ENCODE measurements at regions not wholly inside any gene's neighbourhood (a gene's known extent, or its start where the extent isn't known, plus 50 kb on each side); places are given as distances from the start of the nearest gene placed in this dataset.
"Not testable (repeated sequence)": the region's sequence is repeated elsewhere in the genome, so short reads cannot be mapped to it uniquely, and the experiment has no call there.

DNA sequence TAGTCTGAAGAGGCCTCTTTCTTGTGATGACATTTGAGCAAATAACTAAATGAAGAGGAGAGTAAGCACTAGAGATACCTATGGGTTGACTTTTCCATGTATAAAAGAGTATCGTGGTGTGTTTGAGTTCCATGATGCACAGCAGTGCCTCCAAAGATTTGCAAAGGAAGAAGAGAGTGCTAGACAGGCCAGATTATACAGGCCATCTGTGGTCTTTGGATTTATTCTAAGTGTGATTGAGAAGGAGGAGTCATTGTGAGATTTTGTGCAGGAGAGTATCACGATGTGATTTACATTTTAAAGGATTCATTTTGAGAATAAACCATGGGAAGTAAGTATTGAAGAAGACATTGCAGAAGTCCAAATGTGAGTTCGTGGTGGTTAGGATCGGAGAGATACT, 695.9 kb upstream of the FAM98A start:
- DNase-seq (ENCODE audit: low spot score), result no peak

DNA sequence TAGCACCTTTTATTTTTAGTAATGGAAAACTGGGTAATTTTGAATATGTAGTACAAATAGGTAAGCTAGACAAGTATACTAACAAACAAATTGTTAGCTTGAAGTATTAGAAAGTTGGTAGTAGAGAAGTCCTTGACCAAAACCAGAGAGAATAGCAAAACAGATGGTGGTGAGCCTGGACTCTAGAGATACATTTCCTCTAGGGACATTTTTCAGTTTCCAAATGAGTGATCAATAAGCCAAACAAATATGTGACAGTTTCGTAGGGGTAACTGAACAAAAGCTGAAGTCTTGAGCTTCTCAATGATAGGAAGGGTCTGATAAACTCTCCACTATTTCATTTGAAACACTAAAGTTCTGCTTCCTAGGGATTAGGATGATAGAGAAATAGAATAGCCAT, 692.0 kb upstream of the FAM98A start:
- no peak for DNase-seq (ENCODE audit: low spot score)

DNA sequence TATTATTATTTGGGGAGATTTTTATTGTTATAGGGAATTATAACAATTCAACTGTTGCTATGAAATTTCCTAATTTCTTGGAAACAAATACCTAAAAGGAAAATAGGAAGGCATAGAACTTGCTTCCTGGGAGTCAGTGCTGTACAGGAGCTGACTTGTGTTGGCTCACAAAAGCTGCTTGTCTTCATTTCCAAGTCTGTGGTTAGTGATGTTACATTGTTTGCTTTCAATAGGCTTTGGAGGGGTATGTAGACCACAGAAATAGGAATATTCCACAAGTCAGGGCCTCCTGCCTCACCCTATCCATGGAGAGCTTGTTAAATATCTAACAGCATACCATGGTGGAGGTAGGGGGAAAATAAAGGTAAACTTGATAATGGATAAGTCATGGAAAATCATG, 688.9 kb upstream of the FAM98A start:
- DNase-seq (ENCODE audit: low spot score), result no peak

DNA sequence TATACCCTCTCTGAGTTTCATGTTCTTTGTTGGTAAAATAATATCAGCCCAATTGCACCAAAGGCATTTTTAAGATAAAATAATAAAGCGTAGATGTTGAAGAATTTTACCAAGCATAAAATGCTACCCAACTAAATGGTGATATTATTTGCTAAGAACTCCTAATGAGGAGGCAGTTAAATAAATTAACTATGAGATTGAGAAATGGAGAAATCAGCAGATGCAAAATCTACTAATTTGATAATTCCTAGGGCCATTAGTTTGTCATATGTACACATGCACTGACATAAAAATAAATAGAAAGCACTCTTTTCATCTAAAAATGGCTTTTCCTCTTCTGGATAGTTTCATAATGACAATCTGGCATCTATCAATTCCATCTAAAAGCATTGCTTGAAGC, 681.5 kb upstream of the FAM98A start:
- DNase-seq (ENCODE audit: low spot score), result no peak

DNA sequence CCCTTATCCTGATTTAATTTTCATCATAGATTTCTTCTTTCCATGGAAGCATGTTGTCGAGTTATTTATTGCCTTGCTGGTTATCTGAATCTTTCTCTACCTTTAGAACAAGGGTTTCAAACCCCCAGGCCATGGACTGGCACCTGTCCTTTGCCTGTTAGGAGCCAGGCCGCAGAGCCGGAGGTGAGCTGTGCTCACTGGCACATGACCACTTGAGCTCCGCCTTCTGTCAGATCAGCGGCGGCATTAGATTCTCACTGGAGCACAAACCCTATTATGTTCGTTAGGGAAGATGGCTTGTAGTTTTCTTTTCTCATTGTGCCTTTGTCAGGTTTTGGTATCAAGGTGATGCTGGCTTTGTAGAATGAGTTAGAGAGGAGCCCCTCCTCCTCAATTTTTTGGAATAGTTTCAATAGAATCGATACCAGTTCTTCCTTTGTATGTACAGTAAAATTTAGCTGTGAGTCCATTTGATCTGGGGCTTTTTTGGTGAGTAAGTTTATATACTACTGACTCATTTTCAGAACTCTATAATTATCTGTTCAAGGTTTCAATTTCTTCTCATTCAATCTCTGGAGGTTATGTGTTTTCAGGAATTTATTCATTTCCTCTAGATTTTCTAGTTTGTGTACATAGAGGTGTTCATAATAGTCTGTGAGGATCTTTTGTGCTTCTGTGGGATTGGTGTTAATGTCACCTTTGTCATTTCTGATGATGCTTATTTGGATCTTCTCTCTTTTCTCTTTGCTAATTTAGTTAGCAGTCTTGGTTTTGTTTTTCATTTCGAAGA, 668.0 kb upstream of the FAM98A start:
- DNase-seq (ENCODE audit: low spot score), result no peak

DNA sequence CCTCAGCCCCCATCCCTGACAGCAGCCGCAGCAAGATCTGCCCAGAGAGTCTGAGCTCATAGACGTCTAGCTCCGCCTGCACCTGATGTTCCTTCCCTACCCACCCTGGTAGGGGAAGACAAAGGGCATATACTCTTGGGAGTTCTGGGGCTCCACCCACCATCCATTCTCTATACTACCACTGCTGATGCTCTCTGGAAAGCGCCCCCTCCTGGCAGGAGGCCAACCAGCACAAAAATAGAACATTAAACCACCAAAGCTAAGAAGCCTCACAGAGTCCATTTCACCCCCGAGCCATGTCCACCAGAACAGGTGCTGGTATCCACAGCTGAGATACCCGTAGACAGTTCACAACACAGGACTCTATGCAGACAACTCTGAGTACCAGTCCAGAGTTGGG, 662.6 kb upstream of the FAM98A start:
- no peak for DNase-seq (ENCODE audit: low spot score)

DNA sequence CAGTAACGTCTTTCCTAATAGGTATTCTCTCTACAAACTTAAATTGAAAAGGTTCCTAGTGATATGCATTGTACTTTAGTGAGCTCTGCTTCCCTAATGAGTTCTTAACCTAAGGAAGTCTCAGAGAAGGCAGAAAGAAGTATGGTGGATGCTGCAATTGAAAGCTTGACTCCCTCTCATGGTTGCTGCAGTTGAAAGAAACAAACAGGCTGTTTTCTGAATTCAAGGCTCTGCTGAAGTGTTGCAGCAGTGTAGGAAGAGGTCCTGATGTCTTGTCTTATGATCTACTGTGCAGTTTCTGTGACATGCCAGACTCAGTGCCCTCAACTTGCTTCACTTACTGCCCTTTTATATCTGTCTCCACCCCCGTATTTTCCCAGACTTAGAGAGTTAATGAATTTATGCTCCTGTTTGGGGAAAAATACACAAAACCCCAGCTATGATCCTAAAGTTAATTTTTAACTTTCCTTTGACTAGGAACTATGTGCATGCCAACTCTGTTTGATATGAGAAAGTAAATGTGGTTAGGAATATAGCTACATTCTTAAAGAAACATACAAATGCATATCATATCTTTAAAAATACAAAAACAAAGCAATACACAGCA, 655.3 kb upstream of the FAM98A start:
- DNase-seq (ENCODE audit: low spot score), result no peak

DNA sequence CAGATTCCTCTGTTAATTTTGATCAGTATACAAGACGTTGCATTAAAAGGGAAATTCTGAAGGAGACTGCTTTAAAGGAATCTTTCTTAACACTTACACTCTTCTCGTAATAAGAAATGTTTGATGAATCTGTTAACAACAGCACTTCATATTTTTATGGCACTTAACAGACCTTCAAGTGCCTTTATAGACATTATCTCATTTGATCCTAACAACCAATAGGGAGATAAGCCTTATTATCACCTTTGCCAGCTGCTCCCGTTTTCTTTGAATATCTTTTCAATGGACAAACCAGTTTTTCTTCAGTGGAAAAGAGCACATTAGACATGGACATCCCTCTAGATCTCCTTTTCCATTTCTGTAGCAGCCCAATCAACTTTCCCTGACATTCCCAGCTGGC, 653.0 kb upstream of the FAM98A start:
- no peak for DNase-seq (ENCODE audit: low spot score)

DNA sequence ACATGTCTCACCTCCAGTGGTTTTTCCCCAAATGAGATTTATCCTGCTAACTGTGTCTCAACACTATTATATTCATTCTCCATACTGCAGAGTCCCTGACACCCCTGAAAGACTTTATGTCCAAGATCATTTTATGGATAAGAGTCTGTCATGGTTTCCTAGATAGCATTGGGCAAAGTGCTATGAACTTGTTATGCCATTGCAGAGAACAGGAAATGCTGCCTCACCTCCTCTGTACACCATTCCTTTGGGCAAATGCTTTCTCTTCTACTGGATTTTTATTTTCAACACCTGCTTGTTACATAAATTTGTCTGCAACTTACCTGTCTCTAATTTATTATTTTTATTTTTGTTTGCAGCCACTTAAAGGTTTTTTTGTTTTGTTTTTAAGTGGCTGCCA, 652.5 kb upstream of the FAM98A start:
- DNase-seq (ENCODE audit: low spot score), result no peak

DNA sequence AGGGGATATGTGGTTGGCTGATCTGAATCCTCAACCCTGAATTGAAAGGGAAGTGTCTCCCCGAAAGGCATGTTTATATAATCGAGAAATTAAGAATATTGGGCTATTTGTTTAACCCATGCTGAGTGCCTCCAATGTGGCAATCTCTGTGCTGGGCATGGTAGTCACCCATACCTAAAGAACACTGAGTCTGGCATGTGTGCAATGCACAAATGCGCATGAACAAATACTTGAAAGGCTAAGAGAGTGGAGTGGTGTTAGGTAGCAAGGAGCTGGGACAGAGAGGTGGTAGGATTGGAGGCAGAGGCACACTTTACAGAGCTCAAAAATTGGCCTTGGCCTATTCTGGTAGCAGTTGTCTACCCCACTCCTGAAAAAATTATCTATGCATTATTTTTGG, 645.1 kb upstream of the FAM98A start:
- no peak for DNase-seq (ENCODE audit: low spot score)

DNA sequence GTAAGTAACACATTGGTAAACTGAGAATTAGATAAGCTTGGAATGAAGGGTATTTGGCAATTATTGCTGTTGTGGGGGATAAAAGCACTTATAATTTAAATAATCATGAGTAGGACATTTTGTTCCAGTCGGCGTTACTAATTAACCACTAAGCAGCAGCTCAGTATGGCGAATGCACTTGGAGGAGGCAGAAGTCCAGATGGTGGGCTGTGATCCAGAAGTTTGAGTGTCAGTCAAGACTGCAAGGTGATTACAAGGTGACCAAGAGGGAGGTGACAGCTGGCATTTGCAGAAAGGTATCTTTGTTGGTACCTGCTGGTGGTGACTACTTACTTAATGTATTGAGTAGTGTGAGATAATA, 643.6 kb upstream of the FAM98A start:
- no peak for DNase-seq (ENCODE audit: low spot score)

DNA sequence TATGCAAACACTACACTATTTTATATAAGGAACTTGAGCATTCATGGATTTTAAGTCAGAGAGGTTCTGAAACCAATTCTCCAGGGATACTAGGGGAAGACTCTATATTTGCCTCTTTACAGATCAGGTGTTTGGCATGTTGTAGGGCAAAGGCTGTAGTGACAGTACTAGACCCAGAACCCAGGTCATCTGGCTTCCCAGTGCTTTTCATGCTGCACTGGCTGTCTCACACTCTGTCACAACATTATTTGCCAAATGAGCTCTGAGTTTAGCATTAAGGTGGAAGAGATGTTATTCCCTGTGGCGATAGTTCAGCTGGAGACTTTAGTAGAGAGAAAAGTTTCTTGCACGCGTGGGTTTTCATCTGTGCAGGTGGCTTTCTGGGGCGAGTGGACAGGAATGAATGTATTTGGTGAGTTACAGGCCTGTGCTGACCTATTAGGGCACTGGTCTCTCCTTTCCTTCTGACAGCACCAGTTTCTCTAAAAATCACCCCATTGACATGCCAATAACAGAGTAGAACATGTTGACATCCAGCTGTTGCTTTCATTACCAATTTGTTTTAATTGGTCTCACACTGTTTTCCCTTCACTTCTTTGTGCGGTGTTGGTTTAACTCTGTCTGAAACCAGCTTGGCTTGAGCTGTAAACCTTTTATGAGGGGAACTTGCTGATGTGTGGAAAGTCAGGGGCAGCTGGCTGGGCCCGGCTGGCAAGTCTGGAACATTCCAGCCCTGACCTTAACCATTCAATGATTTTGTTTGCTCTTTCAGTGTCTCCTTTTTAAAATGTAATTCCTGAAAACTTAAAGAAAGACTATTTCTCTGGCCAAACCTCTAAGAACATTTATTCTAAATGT, 643.0 kb upstream of the FAM98A start:
- DNase-seq (ENCODE audit: low spot score), result no peak

DNA sequence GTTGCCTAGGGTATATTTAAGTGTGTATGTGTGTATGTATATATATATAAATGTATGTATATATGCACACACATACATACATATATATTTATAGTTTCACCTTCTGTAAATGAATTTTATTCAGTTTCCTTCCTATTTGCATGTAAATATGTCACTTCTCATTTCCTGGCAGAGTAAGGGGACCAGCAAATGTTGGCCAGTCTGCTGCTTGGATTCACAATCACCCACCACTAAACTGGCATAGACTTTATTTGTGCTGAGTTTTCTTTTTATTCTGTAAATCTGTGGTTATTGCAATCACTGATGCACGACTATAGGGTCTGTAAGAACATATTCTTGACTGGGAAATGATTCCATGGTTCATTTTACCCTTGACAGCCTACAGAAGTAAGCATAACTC, 640.4 kb upstream of the FAM98A start:
- DNase-seq (ENCODE audit: low spot score), result no peak

DNA sequence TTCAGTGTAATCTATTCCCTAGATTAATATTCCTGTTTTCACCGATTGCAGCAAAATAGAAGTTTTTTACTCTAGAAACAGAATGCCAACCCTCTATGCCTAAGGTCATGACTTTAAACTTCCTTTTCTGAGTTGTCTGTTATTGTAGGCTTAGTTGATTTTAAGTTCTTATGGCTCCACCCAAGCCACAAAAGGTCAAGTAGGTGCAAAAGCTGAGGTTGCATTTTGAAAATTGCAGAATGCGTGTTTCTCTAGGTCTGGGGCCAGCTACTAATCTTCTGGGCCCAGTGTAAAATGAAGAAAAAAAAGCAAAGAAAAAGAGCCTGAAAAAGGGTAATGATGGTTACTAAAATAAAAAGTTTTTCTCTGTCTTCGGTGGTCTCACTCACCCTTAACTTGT, 635.7 kb upstream of the FAM98A start:
- DNase-seq (ENCODE audit: low spot score), result no peak

DNA sequence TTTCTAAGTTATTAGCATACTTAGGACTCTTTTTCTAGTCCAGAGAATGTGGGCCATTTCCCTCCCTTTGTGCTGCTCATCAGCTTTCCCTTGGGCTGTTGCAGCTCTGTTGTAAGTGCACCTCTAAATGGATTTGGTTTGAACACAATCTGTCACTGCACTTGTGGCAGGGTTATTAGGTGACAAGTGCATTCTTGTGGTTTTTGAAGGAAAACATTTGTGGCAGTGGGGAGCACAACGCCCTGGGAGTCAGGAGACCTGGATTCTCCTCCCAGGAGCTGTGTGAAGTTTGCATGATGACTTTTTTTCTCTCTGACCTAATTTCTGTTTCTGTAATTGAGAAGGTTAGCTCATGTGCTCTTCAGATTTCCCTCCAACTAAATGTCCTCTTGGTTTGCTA, 630.9 kb upstream of the FAM98A start:
- DNase-seq (ENCODE audit: low spot score), result no peak

DNA sequence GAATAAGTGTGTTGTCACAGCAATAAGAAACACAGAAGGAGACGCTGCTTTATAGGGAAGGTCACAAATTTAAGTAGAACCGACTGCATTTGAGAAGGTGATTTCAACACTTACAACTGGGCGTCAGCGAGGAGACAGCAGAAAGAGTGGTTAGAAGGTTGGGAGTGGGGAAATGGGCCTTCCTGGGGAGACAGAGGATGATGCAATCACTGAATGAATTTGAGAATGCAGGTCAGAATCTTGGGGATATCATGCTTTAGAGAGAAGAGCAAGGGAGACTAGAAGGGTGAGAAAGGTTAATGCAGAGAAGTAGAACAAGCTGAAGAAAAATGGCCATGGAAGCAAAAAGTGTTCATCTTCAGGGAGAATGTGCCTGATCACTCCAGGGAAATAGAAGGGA, 616.1 kb upstream of the FAM98A start:
- no peak for DNase-seq (ENCODE audit: low spot score)

DNA sequence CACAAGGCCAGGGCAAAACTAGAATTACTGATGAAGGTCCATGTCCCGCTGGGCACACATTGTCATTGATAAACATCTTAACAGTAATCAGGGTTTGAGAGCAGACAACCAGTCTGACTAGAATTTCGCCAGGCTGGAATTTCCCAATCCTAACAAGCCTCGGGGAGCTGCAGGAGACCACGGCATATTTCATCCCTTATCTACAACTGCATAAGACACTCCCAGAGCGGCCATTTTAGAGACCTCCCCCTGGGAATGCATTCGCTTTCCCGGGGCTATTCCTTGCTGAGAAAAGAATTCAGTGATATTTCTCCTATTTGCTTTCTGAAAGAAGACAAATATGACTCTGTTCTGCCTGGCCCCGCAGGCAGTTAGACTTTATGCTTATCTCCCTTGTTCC, 611.3 kb upstream of the FAM98A start:
- not testable (repeated sequence) for DNase-seq (ENCODE audit: low spot score)

DNA sequence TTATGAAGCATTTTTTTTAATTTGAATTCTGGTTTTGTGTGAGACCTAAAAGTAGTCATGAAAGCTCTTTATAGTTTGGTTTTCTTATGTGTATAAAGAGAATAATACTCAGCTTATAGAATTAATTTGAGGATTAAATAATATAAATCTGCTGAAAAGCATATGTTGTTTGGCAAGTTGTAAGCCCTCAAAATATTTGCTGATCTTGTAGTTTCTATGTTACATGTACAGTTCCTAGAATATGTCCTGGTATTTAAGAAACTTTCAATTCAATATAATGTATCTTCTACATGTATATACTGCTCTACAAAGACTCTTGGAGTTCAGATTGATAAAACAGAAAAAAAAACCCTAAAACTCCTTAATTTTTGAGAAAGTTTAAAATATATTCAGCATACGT, 605.5 kb upstream of the FAM98A start:
- no peak for DNase-seq (ENCODE audit: low spot score)

DNA sequence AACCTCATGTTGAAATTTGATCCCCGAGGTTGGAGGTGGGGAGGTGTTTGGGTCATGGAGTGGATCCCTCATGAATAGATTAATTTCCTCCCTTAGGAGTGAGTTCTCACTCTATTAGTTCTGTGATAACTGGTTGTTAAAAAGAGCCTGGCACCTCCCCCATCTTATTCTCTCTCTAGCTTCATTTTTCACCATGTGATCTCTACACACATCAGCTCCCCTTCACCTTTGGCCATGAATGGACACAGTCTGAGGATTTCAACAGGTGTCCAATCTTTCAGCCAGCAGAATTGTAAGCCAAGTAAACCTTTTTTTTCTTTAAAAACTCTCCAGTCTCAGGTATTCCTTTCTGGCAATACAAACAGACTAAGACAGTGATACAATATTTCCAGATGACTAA, 602.0 kb upstream of the FAM98A start:
- DNase-seq (ENCODE audit: low spot score), result no peak

DNA sequence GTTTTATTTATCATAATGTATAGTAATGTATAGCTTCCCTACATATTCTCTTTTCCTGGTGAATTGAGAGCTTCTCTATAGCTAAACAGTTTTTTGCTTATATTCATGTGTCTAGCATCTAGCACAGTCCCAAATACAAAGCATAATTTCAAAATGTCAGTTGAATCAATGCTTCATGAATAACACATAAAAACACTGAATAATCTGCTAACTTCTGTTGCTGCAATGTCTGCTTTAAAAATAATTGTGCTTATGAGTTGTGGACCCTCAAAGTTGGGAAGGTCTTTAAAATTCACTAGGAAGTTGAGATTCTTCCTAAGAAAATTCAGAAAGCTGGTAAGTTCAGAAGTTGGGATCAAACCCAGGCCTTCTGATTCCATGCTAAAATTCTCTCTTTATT, 600.9 kb upstream of the FAM98A start:
- no peak for DNase-seq (ENCODE audit: low spot score)

DNA sequence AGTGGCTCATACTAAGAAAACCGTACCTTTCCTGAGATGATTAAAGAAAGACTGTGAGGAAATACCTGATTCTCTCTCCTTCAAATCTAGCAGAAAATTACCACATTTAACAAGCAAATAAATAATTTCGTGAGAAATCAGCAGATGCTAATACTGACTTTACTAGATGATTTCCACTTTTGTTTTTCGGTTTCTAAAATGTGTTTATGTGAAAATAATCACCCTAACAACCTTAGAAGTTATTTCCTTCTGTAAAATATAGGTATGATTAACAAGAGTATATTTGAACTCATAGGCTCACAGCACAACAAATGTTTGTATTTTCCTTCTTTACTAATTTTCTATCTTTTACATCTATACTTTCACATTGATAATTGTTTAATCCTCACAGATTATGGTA, 594.1 kb upstream of the FAM98A start:
- no peak for DNase-seq (ENCODE audit: low spot score)

DNA sequence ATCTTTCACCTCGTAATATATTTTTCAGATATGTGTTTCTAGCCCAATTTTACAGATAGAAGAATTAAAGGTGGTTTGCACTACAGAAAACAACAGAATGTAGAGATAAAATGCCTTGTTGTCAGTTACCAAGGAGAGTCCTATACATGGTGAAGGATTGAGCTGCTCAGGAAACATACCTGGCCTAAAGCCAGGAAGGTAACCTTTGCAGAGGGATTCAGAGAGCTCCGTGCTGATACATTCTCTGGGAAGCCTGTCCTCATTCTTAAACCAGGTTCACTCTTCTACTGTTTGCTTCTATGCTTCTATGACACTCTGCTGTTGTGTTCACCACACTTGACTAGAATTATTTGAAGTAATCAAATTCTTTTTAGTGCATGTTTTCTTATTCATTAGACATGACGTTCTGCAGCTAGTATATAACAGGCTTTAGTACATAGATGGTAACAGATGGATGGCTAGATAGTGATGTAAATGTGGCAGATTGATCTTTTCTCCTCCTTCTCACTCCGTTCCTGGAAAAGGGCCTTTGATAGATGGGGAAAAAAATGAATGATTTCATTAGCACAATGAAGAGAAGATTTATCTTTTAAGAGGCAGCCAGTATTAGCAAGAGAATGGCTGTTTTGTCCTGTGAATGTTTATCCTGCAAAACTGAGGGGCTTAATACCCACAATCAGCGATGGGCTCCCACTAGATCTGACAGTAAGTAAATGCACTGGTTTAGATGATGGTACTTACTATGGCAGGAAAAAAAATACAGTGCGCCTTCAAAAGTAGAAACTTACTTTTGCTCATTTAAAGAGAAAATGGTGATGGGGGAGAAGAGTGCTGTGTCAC, 589.6 kb upstream of the FAM98A start:
- no peak for DNase-seq (ENCODE audit: low spot score)

Measured in AG08396 (cell line).